Breast epithelium (tissue), 4 donors: ENCODE measurements at regions not wholly inside any gene's neighbourhood (a gene's known extent, or its start where the extent isn't known, plus 50 kb on each side); places are given as distances from the start of the nearest gene placed in this dataset.

Experiments used
- DNase-seq, 2 donors: peaks; one replicate each; pipeline ENCODE4 v3.0.0-alpha.2; 2019; ENCODE audit warnings: low spot score in 2 of 2
- H3K27ac ChIP-seq, 2 donors: fragments of 200-600 bp; sonication (generic) in 1 of 2; one replicate each; pipeline ENCODE4 v1.5.1; 2016 to 2019; ENCODE audit warnings: mild to moderate bottlenecking in 1 of 2
- H3K27me3 ChIP-seq, 2 donors: fragments of 200-600 bp; sonication (generic) in 1 of 2; one replicate each; pipeline versions ENCODE4 v1.5.1 to v1.6.0; 2017 to 2019; ENCODE audit warnings: control low read depth in 1 of 2, mild to moderate bottlenecking in 1 of 2
- H3K36me3 ChIP-seq: fragments of 200-600 bp; one replicate; pipeline ENCODE4 v1.5.1; 2019
- H3K4me1 ChIP-seq, 2 donors: fragments of 200-600 bp; sonication (generic); one replicate each; pipeline ENCODE4 v1.5.1; 2016 to 2019; ENCODE audit warnings: control low read depth in 1 of 2
- H3K4me3 ChIP-seq, 3 donors: fragments of 200-600 bp; sonication (generic); 1 replicate in 2 of 3; 2 replicates in 1 of 3; pipeline ENCODE4 v1.5.1; 2016 to 2019; ENCODE audit warnings: mild to moderate bottlenecking in 3 of 3, moderate library complexity in 2 of 3
- H3K9me3 ChIP-seq, 2 donors: fragments of 200-600 bp; sonication (generic) in 1 of 2; one replicate each; pipeline ENCODE4 v1.5.1; 2016 to 2019; ENCODE audit warnings: control low read depth in 1 of 2
- POLR2A ChIP-seq: fragments of 450-650 bp; IDR thresholded peaks from one replicate; pipeline ENCODE4 v1.6.1; 2016; ENCODE audit warnings: antibody characterized with exemption, mild to moderate bottlenecking, moderate library complexity
- POLR2AphosphoS5 ChIP-seq, 3 donors: sonication (generic); formaldehyde crosslinking; IDR thresholded peaks; one replicate each; pipeline ENCODE4 v1.6.1; 2017; ENCODE audit warnings: antibody characterized with exemption in 3 of 3
- intact Hi-C: fragments of 100-400 bp; cut with DNase I; formaldehyde crosslinking; loops from one replicate; pipeline ENCODE4 v1.15.1; 2023; ENCODE audit warnings: low total_unique reads
- TF ChIP-seq, protein P1 (sequence below), 3 donors: fragments of 450-650 bp; IDR thresholded peaks; one replicate each; pipeline ENCODE4 v1.5.1; 2016 to 2017; ENCODE audit warnings: antibody characterized with exemption in 3 of 3, mild to moderate bottlenecking in 3 of 3, moderate library complexity in 3 of 3

DNA sequence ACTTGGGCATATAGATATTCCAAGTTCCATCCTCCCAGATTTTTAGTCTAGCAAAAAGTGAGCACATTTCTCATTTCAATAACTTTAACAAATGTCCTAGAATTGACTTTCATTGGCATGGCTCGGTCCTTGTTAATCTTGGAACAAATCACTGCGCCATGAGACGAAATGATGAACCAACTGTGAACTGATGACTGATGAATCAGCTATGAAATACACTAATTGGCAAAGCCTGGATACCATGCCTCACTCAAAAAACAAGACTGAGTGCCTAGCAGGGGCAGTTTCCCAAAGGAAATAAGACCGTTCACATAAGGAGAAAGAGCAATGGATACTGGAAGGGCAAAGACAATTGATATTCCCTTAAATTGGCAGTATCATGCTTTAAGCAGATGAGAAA, 248.6 kb upstream of the VEGFC start:
- H3K27me3 ChIP-seq, result no peaks in the 10 kb centered on the region
- intact Hi-C loops, result loop anchor here (10.0 kb wide), 1 partner anchor 667 kb away; no protein-coding TSS in a partner anchor
- H3K27ac ChIP-seq, result no peak overlapping the region
- H3K9me3 ChIP-seq, result no peaks in the 10 kb centered on the region
- no peaks in the 10 kb centered on the region for H3K4me1 ChIP-seq
- no peaks in the 10 kb centered on the region for H3K36me3 ChIP-seq
- TF ChIP-seq, protein P1, sequence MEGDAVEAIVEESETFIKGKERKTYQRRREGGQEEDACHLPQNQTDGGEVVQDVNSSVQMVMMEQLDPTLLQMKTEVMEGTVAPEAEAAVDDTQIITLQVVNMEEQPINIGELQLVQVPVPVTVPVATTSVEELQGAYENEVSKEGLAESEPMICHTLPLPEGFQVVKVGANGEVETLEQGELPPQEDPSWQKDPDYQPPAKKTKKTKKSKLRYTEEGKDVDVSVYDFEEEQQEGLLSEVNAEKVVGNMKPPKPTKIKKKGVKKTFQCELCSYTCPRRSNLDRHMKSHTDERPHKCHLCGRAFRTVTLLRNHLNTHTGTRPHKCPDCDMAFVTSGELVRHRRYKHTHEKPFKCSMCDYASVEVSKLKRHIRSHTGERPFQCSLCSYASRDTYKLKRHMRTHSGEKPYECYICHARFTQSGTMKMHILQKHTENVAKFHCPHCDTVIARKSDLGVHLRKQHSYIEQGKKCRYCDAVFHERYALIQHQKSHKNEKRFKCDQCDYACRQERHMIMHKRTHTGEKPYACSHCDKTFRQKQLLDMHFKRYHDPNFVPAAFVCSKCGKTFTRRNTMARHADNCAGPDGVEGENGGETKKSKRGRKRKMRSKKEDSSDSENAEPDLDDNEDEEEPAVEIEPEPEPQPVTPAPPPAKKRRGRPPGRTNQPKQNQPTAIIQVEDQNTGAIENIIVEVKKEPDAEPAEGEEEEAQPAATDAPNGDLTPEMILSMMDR (IDR thresholded peaks at IDR 0.05), result no peak
- no peak for TF ChIP-seq POLR2AphosphoS5 (IDR thresholded peaks at IDR 0.05)
- TF ChIP-seq POLR2A, result no peak
- DNase-seq, result no peak
- H3K4me3 ChIP-seq, result no peak overlapping the region

DNA sequence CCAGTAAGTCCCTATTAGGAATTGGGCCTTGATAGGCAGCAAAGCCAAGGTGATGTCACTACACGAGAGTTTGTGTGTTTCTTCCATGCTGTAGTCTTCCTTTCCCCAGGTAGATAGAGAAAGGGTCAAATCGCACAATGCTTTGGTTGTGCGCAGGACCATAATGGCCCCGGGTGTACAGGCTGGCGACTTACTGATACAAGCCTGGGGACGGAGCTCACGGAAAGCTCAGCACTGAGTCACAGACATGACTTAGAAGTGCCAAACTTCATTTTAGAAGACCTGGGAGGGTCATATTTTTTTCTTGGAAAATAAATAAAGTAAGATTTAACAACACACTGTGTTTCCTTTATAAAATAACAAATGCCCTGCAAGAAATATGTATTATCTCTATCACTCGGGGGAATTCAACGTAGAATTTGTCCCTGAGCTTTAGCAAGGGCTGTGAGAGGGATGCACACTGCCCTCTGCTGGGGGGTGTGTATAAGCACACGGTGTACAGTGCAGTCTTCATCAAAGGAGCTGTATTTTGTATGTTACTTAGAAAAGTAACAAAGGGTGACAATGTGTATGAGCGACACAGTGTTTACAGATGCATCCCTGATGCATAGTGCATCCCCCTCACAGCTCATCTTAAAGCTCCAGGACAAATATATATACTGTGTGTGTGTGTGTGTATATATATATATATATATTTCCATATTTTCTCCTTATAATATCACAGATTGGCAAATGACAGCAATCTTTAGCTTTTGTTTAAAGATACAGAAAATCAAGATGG, 254.5 kb upstream of the VEGFC start:
- peak in 1 of 2 donors; percentile 58 for DNase-seq
- H3K4me3 ChIP-seq, result no peak overlapping the region
- H3K27ac ChIP-seq, result no peak overlapping the region
- H3K36me3 ChIP-seq, result no peaks in the 10 kb centered on the region
- no peaks in the 10 kb centered on the region for H3K27me3 ChIP-seq
- no peak for TF ChIP-seq POLR2A
- TF ChIP-seq, protein P1 (IDR thresholded peaks at IDR 0.05), result peak in 2 of 3 donors; percentile 64 to 71
- TF ChIP-seq POLR2AphosphoS5 (IDR thresholded peaks at IDR 0.05), result no peak
- intact Hi-C loops, result loop anchor here (10.0 kb wide), 1 partner anchor 672 kb away; no protein-coding TSS in a partner anchor
- H3K4me1 ChIP-seq, result no peaks in the 10 kb centered on the region
- no peaks in the 10 kb centered on the region for H3K9me3 ChIP-seq

- no peak overlapping the region for H3K27ac ChIP-seq
- no peaks in the 10 kb centered on the region for H3K27me3 ChIP-seq
- no peak overlapping the region for H3K4me3 ChIP-seq
- H3K4me1 ChIP-seq, result no peaks in the 10 kb centered on the region
- H3K9me3 ChIP-seq, result no peaks in the 10 kb centered on the region
- TF ChIP-seq, protein P1 (IDR thresholded peaks at IDR 0.05), result no peak
- TF ChIP-seq POLR2AphosphoS5 (IDR thresholded peaks at IDR 0.05) (no peak), POLR2A (no peak)
- intact Hi-C loops, result loop anchor here (10.0 kb wide), 1 partner anchor 673 kb away; no protein-coding TSS in a partner anchor
- no peak for DNase-seq
- H3K36me3 ChIP-seq, result no peaks in the 10 kb centered on the region
These were observed 255.1 kb upstream of the VEGFC start for GRCh38 chr4:177047851-177048174.

GRCh38 chr4:177051473-177052060, 258.1 kb upstream of the NEIL3 start:
- no peak for DNase-seq

More at GRCh38 chr4:177051473-177052060, 258.1 kb upstream of the NEIL3 start:
- H3K9me3 ChIP-seq, result no peaks in the 10 kb centered on the region
- no peaks in the 10 kb centered on the region for H3K27me3 ChIP-seq
- no peak overlapping the region for H3K4me3 ChIP-seq
- TF ChIP-seq POLR2A (no peak), POLR2AphosphoS5 (IDR thresholded peaks at IDR 0.05) (no peak)
- TF ChIP-seq, protein P1 (IDR thresholded peaks at IDR 0.05), result no peak
- intact Hi-C loops, result no loop called here
- no peaks in the 10 kb centered on the region for H3K36me3 ChIP-seq
- no peak overlapping the region for H3K27ac ChIP-seq
- no peaks in the 10 kb centered on the region for H3K4me1 ChIP-seq
